ENCODE measurements at regions not wholly inside any gene's neighbourhood (a gene's known extent, or its start where the extent isn't known, plus 50 kb on each side); places are given as distances from the start of the nearest gene placed in this dataset.
A peak's percentile ranks its signal among the peaks of the same experiment; 100 is the strongest.

GRCh38 chr16:85546585-85547447 lies 66.3 kb upstream of the GSE1 start:
- Mint-ChIP-seq H3K4me1 (peaks cover 19 to 20% of the 10 kb centered on the region in 2 experiments), H3K27me3 (ENCODE audit: low read depth) (peaks cover 3% of the 10 kb centered on the region; the same call in 1 of the 2 replicates), H3K27ac (peak overlapping the region in 1 of 3 experiments; percentile 82; a peak in 1 of 7 replicates), H3K9me3 (no peaks in the 10 kb centered on the region), H3K36me3 (ENCODE audit: insufficient read depth in 1 of 3, low read depth in 3 of 3) (no peaks in the 10 kb centered on the region; a peak in 1 of 7 replicates), H3K4me3 (no peak overlapping the region)
- Histone ChIP-seq H3K27me3 (ENCODE audit: insufficient read depth, low read length) (no peaks in the 10 kb centered on the region), H3K79me1 (ENCODE audit: insufficient read depth, low read depth, low read length, poor library complexity, severe bottlenecking) (no peaks in the 10 kb centered on the region), H3K4me1 (ENCODE audit: insufficient read depth, low read length) (no peaks in the 10 kb centered on the region), H3K9ac (ENCODE audit: extremely low read depth, insufficient read length, low read length) (no peak overlapping the region), H3K56ac (ENCODE audit: insufficient read length, low read depth, low read length) (no peak overlapping the region), H4K8ac (replicated peaks; ENCODE audit: insufficient read length, low read depth, low read length) (no peak overlapping the region), H3K27ac (ENCODE audit: insufficient read length, low read depth, low read length) (no peak overlapping the region), H3K79me2 (ENCODE audit: insufficient read depth, low read length) (no peaks in the 10 kb centered on the region), H2BK20ac (ENCODE audit: low read depth, low read length, poor library complexity, severe bottlenecking) (no peak overlapping the region), H3K14ac (ENCODE audit: insufficient read depth, low read length) (no peak overlapping the region; the same call in 1 of the 2 replicates), H3T11ph (ENCODE audit: low read length) (no peak overlapping the region), H4K20me1 (ENCODE audit: control insufficient read depth, insufficient read depth, insufficient read length) (no peaks in the 10 kb centered on the region), H2BK15ac (ENCODE audit: low read depth, low read length) (no peak overlapping the region), H4K5ac (ENCODE audit: insufficient read length, low read depth, low read length) (no peak overlapping the region), H3K23ac (ENCODE audit: insufficient read length, low read depth, low read length) (no peak overlapping the region), H3K23me2 (ENCODE audit: insufficient read length, low read depth, low read length, poor library complexity, severe bottlenecking) (no peaks in the 10 kb centered on the region), H2AK5ac (ENCODE audit: insufficient read length, low read length) (no peak overlapping the region), H3K9me3 (ENCODE audit: control insufficient read depth, low read depth, low read length) (no peaks in the 10 kb centered on the region), H4K91ac (ENCODE audit: insufficient read length, low read depth, low read length) (no peak overlapping the region), H3K18ac (ENCODE audit: insufficient read length, low read depth, low read length) (no peak overlapping the region), H3K4ac (ENCODE audit: low read depth, low read length) (no peak overlapping the region), H3K4me2 (ENCODE audit: insufficient read depth, insufficient read length, low read length) (no peak overlapping the region), H2BK12ac (ENCODE audit: insufficient read length, low read depth, low read length) (no peak overlapping the region), H2BK5ac (ENCODE audit: insufficient read length, low read length) (no peak overlapping the region), H2AFZ (ENCODE audit: low read length) (no peak overlapping the region), H2BK120ac (ENCODE audit: low read depth, low read length, poor library complexity, severe bottlenecking) (no peak overlapping the region)
- no peak for DNase-seq
- no CpG with 5 or more reads among the region's 21 CpGs for WGBS (ENCODE audit: extremely low coverage, insufficient read length, low lambda C conversion rate)
- TF ChIP-seq CTCF (conservative IDR thresholded peaks at IDR 0.05): peak; percentile 50; the same call in 2 of the 3 replicates

Data from H9 (cell line).